GM20000 (cell line): ENCODE measurements at regions not wholly inside any gene's neighbourhood (a gene's known extent, or its start where the extent isn't known, plus 50 kb on each side); places are given as distances from the start of the nearest gene placed in this dataset.

Source experiments
- DNase-seq: peaks from one replicate; pipeline ENCODE4 v3.0.0; 2012; ENCODE audit warnings: low spot score
- CTCF ChIP-seq: IDR thresholded peaks from 2 replicates; pipeline ENCODE4 v1.5.1; 2012; ENCODE audit warnings: mild to moderate bottlenecking, control low read depth; ENCODE audit errors: extremely low read depth, missing control alignments

GRCh38 chr12:24044941-24045703, 95.7 kb upstream of the SOX5 start:
- no peak for TF ChIP-seq CTCF
- no peak for DNase-seq

- no peak for TF ChIP-seq CTCF
- no peak for DNase-seq
Measured at GRCh38 chr12:24042651-24043050, 93.2 kb upstream of the SOX5 start.

GRCh38 chr12:24039113-24039525, 89.6 kb upstream of the SOX5 start:
- DNase-seq = no peak

GRCh38 chr12:24038211-24038997, 88.9 kb upstream of the SOX5 start:
- no peak for TF ChIP-seq CTCF
- DNase-seq = no peak

More at GRCh38 chr12:24039113-24039525, 89.6 kb upstream of the SOX5 start:
- TF ChIP-seq CTCF = no peak

- no peak for TF ChIP-seq CTCF
- no peak for DNase-seq
Measured at GRCh38 chr12:24036438-24037216, 87.2 kb upstream of the SOX5 start.

GRCh38 chr12:24034894-24035293, 85.4 kb upstream of the SOX5 start:
- no peak for TF ChIP-seq CTCF
- no peak for DNase-seq
